GM23338 (cell line): ENCODE measurements at regions not wholly inside any gene's neighbourhood (a gene's known extent, or its start where the extent isn't known, plus 50 kb on each side); places are given as distances from the start of the nearest gene placed in this dataset.

ENCODE experiments used
- ATAC-seq: fragments of 200-7000 bp; cut with Tn5 transposase; 3 replicates; pipeline ENCODE4 v1.9.1; 2020
- DNase-seq: peaks from one replicate; pipeline ENCODE4 v3.0.0-alpha.2; 2015; ENCODE audit warnings: low spot score
- H2AFZ ChIP-seq: fragments of 200-600 bp; sonication (generic); 2 replicates; pipeline ENCODE4 v1.8.0; 2016; ENCODE audit warnings: antibody characterized with exemption, mild to moderate bottlenecking, moderate library complexity
- H3F3A ChIP-seq: fragments of 200-600 bp; sonication (generic); replicated peaks from 2 replicates; pipeline ENCODE4 v1.8.0; 2017; ENCODE audit warnings: antibody characterized with exemption, mixed run types, low read depth
- H3K27ac ChIP-seq: fragments of 200-600 bp; sonication (generic); 2 replicates; pipeline ENCODE4 v1.6.1; 2016; ENCODE audit warnings: low read depth
- H3K27me3 ChIP-seq: fragments of 200-600 bp; sonication (generic); 2 replicates; pipeline ENCODE4 v1.8.0; 2016; ENCODE audit warnings: mild to moderate bottlenecking, mixed run types, moderate library complexity; ENCODE audit not compliant: insufficient read depth
- H3K36me3 ChIP-seq: fragments of 200-600 bp; sonication (generic); 2 replicates; pipeline ENCODE4 v1.8.0; 2016; ENCODE audit warnings: mild to moderate bottlenecking; ENCODE audit not compliant: insufficient read depth
- H3K4me1 ChIP-seq: fragments of 200-600 bp; sonication (generic); 2 replicates; pipeline ENCODE4 v1.8.0; 2016; ENCODE audit warnings: mild to moderate bottlenecking, moderate library complexity; ENCODE audit not compliant: insufficient read depth
- H3K4me2 ChIP-seq: fragments of 200-600 bp; sonication (generic); 2 replicates; pipeline ENCODE4 v1.7.1; 2017; ENCODE audit warnings: mixed run types
- H3K4me3 ChIP-seq: fragments of 200-600 bp; sonication (generic); 2 replicates; pipeline ENCODE4 v1.6.1; 2016; ENCODE audit warnings: mixed run types
- H3K79me2 ChIP-seq: fragments of 200-600 bp; sonication (generic); replicated peaks from 2 replicates; pipeline ENCODE4 v1.8.0; 2017; ENCODE audit warnings: mild to moderate bottlenecking; ENCODE audit not compliant: insufficient read depth
- H3K9me2 ChIP-seq: fragments of 200-600 bp; sonication (generic); 2 replicates; pipeline ENCODE4 v1.8.0; 2017; ENCODE audit not compliant: insufficient read depth
- H4K20me1 ChIP-seq: fragments of 200-600 bp; sonication (generic); replicated peaks from 2 replicates; pipeline ENCODE4 v1.8.0; 2017; ENCODE audit warnings: mild to moderate bottlenecking; ENCODE audit not compliant: insufficient read depth
- H3K27ac Mint-ChIP-seq: 2 replicates; pipeline ENCODE4 v1.8.0; 2020; ENCODE audit warnings: inconsistent platforms, mild to moderate bottlenecking, moderate library complexity, mixed read lengths
- H3K27me3 Mint-ChIP-seq: 3 replicates; pipeline ENCODE4 v1.8.0; 2022; ENCODE audit warnings: low read depth, mild to moderate bottlenecking, moderate library complexity, mixed read lengths, inconsistent platforms; ENCODE audit not compliant: insufficient read depth, poor library complexity
- H3K36me3 Mint-ChIP-seq: 3 replicates; pipeline ENCODE4 v1.8.0; 2021; ENCODE audit warnings: low read depth, mild to moderate bottlenecking, inconsistent platforms, moderate library complexity, mixed read lengths
- H3K4me1 Mint-ChIP-seq: 3 replicates; pipeline ENCODE4 v1.8.0; 2020; ENCODE audit warnings: mild to moderate bottlenecking, inconsistent platforms, mixed read lengths
- H3K4me3 Mint-ChIP-seq: 3 replicates; pipeline ENCODE4 v1.8.0; 2021; ENCODE audit warnings: moderate library complexity, mild to moderate bottlenecking, inconsistent platforms, mixed read lengths
- H3K9me3 Mint-ChIP-seq: 3 replicates; pipeline ENCODE4 v1.8.0; 2020; ENCODE audit warnings: moderate library complexity, mild to moderate bottlenecking, inconsistent platforms, mixed read lengths
- CREB1 ChIP-seq: fragments of 250-450 bp; sonication (Bioruptor Pico); IDR thresholded peaks from 2 replicates; pipeline ENCODE4 v1.5.0; 2020; ENCODE audit warnings: low read depth, mild to moderate bottlenecking, moderate library complexity
- EZH2 ChIP-seq: fragments of 200-600 bp; sonication (generic); IDR thresholded peaks from one replicate; pipeline ENCODE4 v1.8.0; 2017; ENCODE audit warnings: antibody characterized with exemption, mild to moderate bottlenecking, low read depth; ENCODE audit not compliant: unreplicated experiment
- EZH2phosphoT487 ChIP-seq: fragments of 200-600 bp; sonication (generic); IDR thresholded peaks from one replicate; pipeline ENCODE4 v1.8.1; 2018; ENCODE audit warnings: antibody characterized with exemption; ENCODE audit not compliant: unreplicated experiment
- JUNB ChIP-seq: IDR thresholded peaks from one replicate; pipeline ENCODE4 v1.6.1; 2016; ENCODE audit warnings: antibody characterized with exemption; ENCODE audit not compliant: unreplicated experiment
- NANOG ChIP-seq: IDR thresholded peaks from 2 replicates; pipeline ENCODE4 v1.6.1; 2016; ENCODE audit warnings: antibody characterized with exemption, borderline replicate concordance
- POLR2AphosphoS5 ChIP-seq: IDR thresholded peaks from 2 replicates; pipeline ENCODE4 v1.6.1; 2016; ENCODE audit warnings: antibody characterized with exemption, low read depth
- STAT1 ChIP-seq: IDR thresholded peaks from one replicate; pipeline ENCODE4 v1.6.1; 2016; ENCODE audit warnings: antibody characterized with exemption; ENCODE audit not compliant: unreplicated experiment
- ZNF114 ChIP-seq: fragments of 250-450 bp; sonication (Bioruptor Pico); IDR thresholded peaks from 2 replicates; pipeline ENCODE4 v1.5.0; 2020; ENCODE audit warnings: mild to moderate bottlenecking, moderate library complexity
- ZNF331 ChIP-seq: fragments of 250-450 bp; sonication (Bioruptor Pico); IDR thresholded peaks from 2 replicates; pipeline ENCODE4 v1.5.0; 2020; ENCODE audit warnings: low read depth, mild to moderate bottlenecking, moderate library complexity
- TF ChIP-seq, protein P1 (sequence below), 2 experiments: fragments of 200-600 bp in 1 of 2; sonication (generic) in 1 of 2; conservative IDR thresholded peaks; 2 replicates each; pipeline versions ENCODE4 v1.5.1 to v1.6.1; 2016 to 2017; ENCODE audit warnings: antibody characterized with exemption in 2 of 2, low read depth in 2 of 2, mild to moderate bottlenecking in 2 of 2, moderate library complexity in 1 of 2
- TF ChIP-seq, protein P2 (sequence below): fragments of 250-450 bp; sonication (Bioruptor Pico); IDR thresholded peaks from 2 replicates; pipeline ENCODE4 v1.5.0; 2020; ENCODE audit warnings: mild to moderate bottlenecking, moderate library complexity
- TF ChIP-seq, protein P3 (sequence below): IDR thresholded peaks from one replicate; pipeline ENCODE4 v1.6.1; 2018; ENCODE audit warnings: antibody characterized with exemption; ENCODE audit not compliant: unreplicated experiment
- TF ChIP-seq, protein P4 (sequence below): IDR thresholded peaks from 2 replicates; pipeline ENCODE4 v1.6.1; 2016; ENCODE audit warnings: antibody characterized with exemption

DNA sequence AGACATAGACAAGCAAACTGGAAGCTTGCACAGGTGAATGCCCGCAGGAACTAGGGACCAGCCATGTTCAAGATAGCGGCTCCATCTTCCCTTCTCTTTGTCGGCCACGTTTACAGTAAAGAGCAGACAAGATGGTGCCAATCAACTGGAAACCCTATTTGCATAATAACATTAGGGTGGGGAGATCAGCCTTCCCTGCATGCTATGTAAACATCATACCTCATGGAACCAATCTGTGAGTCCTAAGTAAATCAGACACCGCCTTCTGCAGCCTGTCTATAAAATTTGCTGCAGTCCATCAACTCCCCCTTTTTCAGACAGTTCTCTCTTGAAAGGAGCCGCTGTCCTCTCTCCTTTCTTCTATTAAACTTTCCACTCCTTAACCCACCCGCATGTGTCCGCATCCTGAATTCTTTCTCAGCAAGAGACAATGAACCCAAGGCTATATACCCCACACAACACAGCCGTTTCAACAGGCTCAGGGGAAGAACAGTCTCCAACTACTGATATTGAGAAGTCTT is 384.4 kb downstream of the EIPR1 start:
- no peak overlapping the region for H3K4me3 Mint-ChIP-seq
- Histone ChIP-seq H3K4me1 (no peaks in the 10 kb centered on the region), H2AFZ (no peak overlapping the region), H3K79me2 (no peaks in the 10 kb centered on the region), H3K27ac (no peak overlapping the region), H4K20me1 (no peaks in the 10 kb centered on the region), H3K4me3 (no peak overlapping the region), H3K27me3 (no peaks in the 10 kb centered on the region), H3K4me2 (no peak overlapping the region), H3K9me2 (no peaks in the 10 kb centered on the region), H3F3A (no peaks in the 10 kb centered on the region), H3K36me3 (0 out of 2 replicates have a peak, but pooled peaks cover 4% of the 10 kb centered on the region)
- DNase-seq (no peak), ATAC-seq (no peak)
- H3K4me1 Mint-ChIP-seq: no peaks in the 10 kb centered on the region
- TF ChIP-seq EZH2: no peak
- no peak for TF ChIP-seq ZNF114 (CRISPR knock-in tag)
- TF ChIP-seq, protein P1, sequence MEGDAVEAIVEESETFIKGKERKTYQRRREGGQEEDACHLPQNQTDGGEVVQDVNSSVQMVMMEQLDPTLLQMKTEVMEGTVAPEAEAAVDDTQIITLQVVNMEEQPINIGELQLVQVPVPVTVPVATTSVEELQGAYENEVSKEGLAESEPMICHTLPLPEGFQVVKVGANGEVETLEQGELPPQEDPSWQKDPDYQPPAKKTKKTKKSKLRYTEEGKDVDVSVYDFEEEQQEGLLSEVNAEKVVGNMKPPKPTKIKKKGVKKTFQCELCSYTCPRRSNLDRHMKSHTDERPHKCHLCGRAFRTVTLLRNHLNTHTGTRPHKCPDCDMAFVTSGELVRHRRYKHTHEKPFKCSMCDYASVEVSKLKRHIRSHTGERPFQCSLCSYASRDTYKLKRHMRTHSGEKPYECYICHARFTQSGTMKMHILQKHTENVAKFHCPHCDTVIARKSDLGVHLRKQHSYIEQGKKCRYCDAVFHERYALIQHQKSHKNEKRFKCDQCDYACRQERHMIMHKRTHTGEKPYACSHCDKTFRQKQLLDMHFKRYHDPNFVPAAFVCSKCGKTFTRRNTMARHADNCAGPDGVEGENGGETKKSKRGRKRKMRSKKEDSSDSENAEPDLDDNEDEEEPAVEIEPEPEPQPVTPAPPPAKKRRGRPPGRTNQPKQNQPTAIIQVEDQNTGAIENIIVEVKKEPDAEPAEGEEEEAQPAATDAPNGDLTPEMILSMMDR (conservative IDR thresholded peaks at IDR 0.05; ENCODE audit: low read depth in 2 of 2): no peak
- TF ChIP-seq NANOG: no peak
- TF ChIP-seq, protein P2, sequence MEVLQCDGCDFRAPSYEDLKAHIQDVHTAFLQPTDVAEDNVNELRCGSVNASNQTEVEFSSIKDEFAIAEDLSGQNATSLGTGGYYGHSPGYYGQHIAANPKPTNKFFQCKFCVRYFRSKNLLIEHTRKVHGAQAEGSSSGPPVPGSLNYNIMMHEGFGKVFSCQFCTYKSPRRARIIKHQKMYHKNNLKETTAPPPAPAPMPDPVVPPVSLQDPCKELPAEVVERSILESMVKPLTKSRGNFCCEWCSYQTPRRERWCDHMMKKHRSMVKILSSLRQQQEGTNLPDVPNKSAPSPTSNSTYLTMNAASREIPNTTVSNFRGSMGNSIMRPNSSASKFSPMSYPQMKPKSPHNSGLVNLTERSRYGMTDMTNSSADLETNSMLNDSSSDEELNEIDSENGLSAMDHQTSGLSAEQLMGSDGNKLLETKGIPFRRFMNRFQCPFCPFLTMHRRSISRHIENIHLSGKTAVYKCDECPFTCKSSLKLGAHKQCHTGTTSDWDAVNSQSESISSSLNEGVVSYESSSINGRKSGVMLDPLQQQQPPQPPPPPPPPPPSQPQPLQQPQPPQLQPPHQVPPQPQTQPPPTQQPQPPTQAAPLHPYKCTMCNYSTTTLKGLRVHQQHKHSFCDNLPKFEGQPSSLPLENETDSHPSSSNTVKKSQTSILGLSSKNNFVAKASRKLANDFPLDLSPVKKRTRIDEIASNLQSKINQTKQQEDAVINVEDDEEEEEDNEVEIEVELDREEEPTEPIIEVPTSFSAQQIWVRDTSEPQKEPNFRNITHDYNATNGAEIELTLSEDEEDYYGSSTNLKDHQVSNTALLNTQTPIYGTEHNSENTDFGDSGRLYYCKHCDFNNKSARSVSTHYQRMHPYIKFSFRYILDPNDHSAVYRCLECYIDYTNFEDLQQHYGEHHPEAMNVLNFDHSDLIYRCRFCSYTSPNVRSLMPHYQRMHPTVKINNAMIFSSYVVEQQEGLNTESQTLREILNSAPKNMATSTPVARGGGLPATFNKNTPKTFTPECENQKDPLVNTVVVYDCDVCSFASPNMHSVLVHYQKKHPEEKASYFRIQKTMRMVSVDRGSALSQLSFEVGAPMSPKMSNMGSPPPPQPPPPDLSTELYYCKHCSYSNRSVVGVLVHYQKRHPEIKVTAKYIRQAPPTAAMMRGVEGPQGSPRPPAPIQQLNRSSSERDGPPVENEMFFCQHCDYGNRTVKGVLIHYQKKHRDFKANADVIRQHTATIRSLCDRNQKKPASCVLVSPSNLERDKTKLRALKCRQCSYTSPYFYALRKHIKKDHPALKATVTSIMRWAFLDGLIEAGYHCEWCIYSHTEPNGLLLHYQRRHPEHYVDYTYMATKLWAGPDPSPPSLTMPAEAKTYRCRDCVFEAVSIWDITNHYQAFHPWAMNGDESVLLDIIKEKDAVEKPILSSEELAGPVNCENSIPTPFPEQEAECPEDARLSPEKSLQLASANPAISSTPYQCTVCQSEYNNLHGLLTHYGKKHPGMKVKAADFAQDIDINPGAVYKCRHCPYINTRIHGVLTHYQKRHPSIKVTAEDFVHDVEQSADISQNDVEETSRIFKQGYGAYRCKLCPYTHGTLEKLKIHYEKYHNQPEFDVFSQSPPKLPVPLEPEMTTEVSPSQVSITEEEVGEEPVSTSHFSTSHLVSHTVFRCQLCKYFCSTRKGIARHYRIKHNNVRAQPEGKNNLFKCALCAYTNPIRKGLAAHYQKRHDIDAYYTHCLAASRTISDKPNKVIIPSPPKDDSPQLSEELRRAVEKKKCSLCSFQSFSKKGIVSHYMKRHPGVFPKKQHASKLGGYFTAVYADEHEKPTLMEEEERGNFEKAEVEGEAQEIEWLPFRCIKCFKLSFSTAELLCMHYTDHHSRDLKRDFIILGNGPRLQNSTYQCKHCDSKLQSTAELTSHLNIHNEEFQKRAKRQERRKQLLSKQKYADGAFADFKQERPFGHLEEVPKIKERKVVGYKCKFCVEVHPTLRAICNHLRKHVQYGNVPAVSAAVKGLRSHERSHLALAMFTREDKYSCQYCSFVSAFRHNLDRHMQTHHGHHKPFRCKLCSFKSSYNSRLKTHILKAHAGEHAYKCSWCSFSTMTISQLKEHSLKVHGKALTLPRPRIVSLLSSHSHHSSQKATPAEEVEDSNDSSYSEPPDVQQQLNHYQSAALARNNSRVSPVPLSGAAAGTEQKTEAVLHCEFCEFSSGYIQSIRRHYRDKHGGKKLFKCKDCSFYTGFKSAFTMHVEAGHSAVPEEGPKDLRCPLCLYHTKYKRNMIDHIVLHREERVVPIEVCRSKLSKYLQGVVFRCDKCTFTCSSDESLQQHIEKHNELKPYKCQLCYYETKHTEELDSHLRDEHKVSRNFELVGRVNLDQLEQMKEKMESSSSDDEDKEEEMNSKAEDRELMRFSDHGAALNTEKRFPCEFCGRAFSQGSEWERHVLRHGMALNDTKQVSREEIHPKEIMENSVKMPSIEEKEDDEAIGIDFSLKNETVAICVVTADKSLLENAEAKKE (CRISPR knock-in tag): no peak
- TF ChIP-seq CREB1 (CRISPR knock-in tag): no peak
- TF ChIP-seq, protein P3, sequence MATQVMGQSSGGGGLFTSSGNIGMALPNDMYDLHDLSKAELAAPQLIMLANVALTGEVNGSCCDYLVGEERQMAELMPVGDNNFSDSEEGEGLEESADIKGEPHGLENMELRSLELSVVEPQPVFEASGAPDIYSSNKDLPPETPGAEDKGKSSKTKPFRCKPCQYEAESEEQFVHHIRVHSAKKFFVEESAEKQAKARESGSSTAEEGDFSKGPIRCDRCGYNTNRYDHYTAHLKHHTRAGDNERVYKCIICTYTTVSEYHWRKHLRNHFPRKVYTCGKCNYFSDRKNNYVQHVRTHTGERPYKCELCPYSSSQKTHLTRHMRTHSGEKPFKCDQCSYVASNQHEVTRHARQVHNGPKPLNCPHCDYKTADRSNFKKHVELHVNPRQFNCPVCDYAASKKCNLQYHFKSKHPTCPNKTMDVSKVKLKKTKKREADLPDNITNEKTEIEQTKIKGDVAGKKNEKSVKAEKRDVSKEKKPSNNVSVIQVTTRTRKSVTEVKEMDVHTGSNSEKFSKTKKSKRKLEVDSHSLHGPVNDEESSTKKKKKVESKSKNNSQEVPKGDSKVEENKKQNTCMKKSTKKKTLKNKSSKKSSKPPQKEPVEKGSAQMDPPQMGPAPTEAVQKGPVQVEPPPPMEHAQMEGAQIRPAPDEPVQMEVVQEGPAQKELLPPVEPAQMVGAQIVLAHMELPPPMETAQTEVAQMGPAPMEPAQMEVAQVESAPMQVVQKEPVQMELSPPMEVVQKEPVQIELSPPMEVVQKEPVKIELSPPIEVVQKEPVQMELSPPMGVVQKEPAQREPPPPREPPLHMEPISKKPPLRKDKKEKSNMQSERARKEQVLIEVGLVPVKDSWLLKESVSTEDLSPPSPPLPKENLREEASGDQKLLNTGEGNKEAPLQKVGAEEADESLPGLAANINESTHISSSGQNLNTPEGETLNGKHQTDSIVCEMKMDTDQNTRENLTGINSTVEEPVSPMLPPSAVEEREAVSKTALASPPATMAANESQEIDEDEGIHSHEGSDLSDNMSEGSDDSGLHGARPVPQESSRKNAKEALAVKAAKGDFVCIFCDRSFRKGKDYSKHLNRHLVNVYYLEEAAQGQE: no peak
- no peak for TF ChIP-seq ZNF331 (CRISPR knock-in tag)
- no peak for TF ChIP-seq POLR2AphosphoS5
- TF ChIP-seq EZH2phosphoT487: no peak
- TF ChIP-seq, protein P4, sequence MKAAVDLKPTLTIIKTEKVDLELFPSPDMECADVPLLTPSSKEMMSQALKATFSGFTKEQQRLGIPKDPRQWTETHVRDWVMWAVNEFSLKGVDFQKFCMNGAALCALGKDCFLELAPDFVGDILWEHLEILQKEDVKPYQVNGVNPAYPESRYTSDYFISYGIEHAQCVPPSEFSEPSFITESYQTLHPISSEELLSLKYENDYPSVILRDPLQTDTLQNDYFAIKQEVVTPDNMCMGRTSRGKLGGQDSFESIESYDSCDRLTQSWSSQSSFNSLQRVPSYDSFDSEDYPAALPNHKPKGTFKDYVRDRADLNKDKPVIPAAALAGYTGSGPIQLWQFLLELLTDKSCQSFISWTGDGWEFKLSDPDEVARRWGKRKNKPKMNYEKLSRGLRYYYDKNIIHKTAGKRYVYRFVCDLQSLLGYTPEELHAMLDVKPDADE: no peak
- no peak for TF ChIP-seq JUNB
- no peak for TF ChIP-seq STAT1
- peaks cover 19% of the 10 kb centered on the region; the same call in 2 of the 3 replicates for H3K9me3 Mint-ChIP-seq
- H3K27me3 Mint-ChIP-seq: peaks cover 1% of the 10 kb centered on the region
- no peaks in the 10 kb centered on the region; the same call in 2 of the 3 replicates for H3K36me3 Mint-ChIP-seq
- H3K27ac Mint-ChIP-seq: no peak overlapping the region
